ENCODE measurements at regions not wholly inside any gene's neighbourhood (a gene's known extent, or its start where the extent isn't known, plus 50 kb on each side); places are given as distances from the start of the nearest gene placed in this dataset.

DNA sequence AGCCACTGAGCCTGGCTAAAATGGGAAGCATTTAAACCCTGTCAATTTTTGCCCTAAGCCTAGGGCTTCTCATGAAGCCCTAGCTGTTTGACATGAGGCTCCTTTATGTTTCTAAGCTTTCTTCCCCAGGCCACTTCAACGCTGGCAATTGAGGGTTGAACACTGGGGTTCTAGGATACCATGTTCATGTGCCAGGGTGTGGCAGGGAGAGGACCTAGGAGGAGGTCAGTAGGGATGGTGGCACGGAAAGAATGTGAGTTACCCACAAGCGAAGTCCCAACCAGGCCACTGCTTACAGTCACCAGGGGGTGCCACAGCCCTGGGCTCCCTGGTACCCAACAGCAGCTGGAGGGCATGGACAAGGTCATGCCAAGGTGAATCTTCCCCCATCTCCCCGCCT lies 90.8 kb upstream of the AJAP1 start:
- no peak for DNase-seq

- DNase-seq: no peak
Observed at GRCh38 chr1:4564051-4564450, 90.4 kb upstream of the AJAP1 start.

DNA sequence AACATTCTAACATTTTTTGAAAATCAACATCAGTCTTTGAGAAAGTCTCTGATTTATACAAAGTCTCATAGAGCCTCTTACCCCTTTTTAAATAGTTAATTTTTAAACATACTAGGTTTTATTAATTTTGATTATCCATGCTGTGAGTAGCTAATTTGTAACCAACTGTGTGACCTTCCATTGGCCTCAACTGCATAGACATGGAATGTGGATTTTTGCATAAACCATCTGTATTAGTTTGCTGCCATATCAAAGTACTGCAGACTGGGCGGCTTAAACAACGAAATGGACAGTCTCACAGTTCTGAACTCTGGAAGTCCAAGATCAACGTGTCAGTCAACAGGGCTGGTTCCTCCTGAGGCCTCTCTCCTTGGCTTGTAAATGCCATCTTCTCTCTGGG lies 89.2 kb upstream of the AJAP1 start:
- no peak for DNase-seq

GRCh38 chr1:4565801-4566449 lies 88.5 kb upstream of the AJAP1 start:
- DNase-seq: no peak

DNA sequence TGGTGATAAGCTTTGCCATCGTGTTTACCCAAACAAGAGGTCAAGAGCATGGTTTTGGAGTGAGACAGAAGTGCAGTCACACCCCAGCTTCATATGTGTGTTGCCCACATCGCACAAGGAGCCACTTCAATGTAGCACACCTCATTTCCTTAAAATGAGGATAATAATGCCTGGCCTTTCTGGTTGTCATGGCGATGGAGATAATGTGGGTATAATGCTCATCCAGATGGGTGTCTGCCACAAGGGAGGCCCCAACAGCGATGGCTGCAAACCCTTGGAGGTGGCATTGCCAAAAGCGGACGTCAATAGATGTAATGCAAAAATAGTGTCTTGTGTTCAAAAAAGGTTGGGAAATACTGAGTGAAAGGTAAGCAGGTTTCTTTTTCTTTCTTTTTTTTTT lies 83.1 kb upstream of the AJAP1 start:
- no peak for DNase-seq

DNA sequence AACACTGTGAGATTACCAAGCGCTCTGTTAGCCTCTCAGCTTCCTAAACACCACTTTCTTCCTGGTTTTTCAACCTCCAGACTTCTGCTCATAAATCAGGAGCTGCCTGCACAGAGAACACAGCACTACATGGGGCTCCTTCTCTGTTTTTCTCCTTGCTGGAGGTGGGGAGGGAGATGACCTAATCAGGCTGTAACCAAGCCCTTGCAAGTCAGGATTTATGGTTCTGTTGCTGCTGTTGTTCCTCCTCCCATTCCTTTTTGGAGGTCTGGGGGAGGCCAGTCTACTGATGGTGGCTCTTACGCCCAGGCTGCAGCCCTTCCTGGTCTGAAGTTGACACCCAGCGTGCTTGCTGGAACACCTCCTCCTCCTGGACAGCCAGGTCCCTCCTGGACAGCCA lies 80.9 kb upstream of the AJAP1 start:
- DNase-seq: no peak

GRCh38 chr1:4581807-4582206 lies 72.6 kb upstream of the AJAP1 start:
- no peak for DNase-seq

DNA sequence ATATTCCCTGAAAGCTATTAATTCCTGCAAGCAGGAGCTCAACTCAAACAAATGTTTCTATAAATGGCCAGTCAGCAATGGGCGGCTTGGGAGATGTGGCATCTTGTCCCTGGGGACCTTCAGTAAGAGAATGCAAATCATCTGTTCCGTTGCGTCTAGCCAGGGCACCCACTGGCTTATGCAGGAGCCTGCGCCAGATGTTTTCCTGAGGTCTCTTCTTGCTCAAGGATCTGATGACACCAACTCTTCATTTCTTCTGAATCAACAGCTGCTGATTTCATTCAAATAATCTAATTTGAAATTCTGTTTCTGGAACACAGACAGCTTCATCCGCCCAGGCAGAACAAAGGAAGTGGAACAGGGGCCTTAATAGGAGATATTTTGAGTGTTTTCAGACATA lies 70.0 kb upstream of the AJAP1 start:
- DNase-seq: no peak

GRCh38 chr1:4585216-4585615 lies 69.2 kb upstream of the AJAP1 start:
- DNase-seq: no peak

DNA sequence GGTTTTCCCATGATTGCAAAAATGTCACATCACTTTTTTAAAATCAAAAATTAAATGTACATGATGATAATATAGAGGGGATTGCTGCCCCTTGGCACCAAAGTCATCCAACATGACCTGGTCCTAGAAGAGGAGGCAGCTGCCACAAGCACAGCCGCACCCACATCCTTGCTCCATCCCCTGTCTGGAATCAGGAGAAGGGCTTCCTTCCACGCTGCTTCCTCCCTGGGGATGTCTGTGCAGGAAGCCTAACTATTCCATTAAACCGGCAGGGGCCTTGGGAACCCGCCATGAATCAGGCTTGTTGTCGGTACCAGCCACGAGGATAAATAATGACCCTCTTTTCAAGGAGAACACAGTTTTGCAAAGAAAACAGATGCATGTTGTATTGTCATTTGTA lies 68.7 kb upstream of the AJAP1 start:
- DNase-seq: no peak

DNA sequence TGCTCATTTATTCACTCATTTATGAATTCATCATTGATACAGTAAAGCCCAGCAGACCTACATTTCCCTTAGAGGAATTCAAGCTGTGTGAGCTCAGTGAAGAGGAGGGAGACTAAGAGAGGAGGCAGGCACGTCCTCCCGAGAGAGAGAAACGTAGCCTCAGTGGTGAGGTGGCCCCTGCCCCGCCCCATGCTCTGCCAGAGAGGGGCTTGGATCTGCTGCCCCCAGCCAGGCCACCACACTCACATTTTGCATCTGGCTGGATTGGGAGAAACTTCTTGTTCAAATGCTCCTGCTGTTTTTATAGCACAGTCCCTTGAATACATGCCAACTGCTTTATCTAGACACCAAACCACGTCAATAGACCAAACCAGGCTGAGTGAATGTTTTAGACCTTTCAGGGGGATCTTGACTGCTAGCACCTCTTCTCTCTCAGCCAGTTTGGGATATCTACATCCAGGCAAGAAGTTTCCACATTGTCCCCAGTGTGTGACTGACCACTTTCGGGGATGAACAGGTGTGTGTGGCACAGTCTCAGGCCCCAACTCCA lies 67.7 kb upstream of the AJAP1 start:
- DNase-seq: no peak

DNA sequence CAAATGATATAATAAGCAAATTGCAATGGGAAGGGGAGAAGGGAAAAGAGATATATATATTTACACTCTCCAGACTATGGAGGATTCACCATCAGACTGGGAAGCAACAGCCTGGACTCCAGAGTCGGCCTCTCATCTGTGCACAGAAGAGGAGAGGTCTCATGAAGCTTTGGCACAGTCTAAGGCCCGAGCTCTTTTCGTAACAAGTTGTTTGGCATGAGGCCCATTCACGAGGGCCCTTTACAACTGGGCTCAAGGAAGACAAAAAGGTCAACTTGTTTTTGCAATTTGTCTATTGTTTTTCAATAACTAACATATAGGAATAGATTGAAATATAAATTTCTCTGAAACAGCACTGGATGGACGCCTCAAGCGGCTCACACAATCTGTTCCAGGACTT lies 66.7 kb upstream of the AJAP1 start:
- no peak for DNase-seq

GRCh38 chr1:4590756-4591155 lies 63.7 kb upstream of the AJAP1 start:
- no peak for DNase-seq

DNA sequence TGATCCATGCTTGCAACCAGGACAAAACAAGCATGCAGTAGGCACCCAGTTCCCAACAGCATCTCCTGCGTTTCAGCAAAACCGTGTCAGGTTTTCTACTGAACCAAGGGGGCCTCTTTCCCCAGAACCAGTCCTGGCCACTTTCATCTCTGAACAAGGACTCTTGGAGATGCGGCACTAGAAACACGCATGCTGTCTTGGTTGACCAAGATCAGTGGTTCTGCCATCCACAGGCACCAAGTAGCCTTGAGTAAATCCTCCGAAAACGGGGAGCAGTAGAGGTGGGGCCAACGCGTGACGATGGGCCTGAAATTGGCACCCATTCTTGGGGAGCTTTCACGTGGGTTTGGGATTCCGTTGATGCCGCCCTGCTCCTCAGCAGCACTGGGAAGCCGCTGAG lies 62.5 kb upstream of the AJAP1 start:
- DNase-seq: no peak

DNA sequence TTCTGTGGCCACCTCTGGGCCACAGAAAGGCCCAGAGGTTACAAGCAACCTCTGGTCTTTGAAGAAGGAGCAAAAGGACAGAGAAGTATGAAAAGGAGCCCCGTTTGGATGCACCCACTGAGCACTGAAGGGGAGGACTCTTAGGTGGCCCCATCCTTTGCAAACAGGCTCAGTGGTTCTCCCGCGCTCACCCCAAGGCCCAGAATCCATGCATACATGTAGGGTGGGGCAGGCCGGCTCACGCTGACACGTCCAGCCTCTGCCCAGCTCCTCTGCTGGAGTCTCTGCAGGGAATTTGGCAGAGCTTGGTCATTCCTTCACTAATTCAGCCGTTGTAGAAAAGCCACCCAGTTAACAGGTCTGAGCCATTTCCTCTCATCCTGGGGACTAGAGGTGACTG lies 61.3 kb upstream of the AJAP1 start:
- DNase-seq: no peak

DNA sequence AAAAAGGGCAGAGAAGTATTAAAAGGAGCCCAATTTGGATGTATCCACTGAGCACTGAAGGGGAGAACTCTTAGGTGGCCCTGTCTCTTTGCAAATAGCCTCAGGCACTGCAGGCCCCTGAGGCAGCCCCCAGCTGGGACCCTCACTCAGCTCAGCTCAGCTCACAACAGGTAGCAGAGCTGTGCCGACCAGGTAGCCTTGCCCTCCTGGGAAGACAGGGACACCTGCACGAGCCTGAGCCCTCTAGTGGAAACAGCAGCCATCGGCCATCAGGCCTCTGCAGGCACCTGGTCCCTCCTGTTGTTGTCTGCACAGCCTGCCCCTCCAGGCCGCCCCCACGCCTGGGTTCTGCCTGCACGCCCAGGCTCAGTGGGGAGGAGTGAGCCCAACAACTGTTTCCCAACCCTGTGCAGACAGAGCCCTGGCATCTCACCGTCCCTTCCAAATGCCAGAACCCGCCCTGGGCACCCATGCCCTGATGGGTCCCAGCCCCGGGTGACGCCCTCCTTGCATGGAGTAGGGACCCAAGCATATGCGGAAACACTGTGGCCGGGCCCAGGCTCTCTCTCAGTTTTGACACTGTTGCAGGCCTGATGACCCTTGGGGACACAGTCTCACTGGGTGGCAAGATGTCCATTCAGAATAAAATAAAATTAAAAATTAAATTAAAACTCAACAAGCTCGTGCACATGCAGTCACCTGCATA lies 60.0 kb upstream of the AJAP1 start:
- no peak for DNase-seq

- no peak for DNase-seq
Observed at GRCh38 chr1:4595341-4596225, 58.8 kb upstream of the AJAP1 start.

DNA sequence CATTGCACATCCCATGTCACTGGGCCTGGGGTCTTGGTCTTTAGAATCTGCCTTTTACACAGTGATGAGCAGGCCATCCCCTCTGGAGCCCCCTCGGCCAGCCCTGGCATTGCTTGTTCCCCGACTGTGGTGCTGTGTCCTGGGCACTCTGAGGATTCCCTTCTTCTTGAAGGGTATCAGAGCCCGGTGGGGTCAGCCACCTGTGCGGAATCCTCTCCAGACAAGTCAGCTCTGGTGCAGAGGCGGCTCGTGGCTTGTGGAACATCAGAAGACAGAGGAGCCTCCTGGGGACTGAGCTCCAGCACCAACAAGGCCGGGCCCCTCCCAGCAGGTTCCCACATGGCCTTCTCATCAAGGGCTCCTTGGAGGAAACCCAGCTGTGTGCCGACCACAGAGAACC lies 57.9 kb upstream of the AJAP1 start:
- no peak for DNase-seq

DNA sequence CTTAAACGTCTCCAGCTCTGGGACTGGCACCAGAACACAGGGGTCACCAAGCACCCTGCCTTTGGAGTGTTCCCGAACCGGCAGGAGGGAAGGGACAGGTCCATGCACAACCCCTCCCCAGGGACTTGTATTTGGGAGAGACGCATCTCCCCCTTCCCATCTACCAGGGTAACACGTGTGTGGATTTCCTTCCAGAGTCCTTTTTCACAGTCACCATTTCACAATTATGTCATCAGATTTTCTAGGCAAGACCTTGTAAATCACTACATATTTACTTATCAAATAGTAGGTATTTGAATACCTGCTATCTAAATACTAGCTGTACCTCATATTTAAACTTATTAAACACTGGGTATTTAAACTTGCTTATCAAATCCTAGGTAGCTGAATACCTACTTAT lies 57.4 kb upstream of the AJAP1 start:
- DNase-seq: no peak

- no peak for DNase-seq
Observed at GRCh38 chr1:4598561-4598960, 55.8 kb upstream of the AJAP1 start.

DNA sequence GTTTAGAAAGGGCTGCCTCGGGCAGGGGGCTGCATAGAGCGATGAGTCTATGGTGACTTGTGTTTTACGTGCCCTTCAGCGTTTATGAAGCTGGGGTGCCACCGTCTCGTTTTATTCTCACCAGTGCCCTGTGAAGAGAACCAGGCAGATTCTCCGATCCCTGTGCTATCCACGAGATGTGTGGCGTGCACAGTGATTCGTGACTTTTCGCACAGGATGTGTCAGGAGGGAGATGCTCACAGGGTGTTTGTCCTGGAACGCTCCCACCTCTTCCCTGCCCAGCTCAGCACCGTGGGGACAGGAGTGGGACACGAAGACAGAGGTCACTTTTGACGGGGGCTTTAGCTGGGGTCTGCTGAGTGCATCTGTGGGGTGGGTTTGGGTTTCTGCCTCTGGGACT lies 54.9 kb upstream of the AJAP1 start:
- DNase-seq: no peak

GRCh38 chr1:4599951-4600481 lies 54.4 kb upstream of the AJAP1 start:
- DNase-seq: no peak
